ENCODE measurements at regions not wholly inside any gene's neighbourhood (a gene's known extent, or its start where the extent isn't known, plus 50 kb on each side); places are given as distances from the start of the nearest gene placed in this dataset.

DNA sequence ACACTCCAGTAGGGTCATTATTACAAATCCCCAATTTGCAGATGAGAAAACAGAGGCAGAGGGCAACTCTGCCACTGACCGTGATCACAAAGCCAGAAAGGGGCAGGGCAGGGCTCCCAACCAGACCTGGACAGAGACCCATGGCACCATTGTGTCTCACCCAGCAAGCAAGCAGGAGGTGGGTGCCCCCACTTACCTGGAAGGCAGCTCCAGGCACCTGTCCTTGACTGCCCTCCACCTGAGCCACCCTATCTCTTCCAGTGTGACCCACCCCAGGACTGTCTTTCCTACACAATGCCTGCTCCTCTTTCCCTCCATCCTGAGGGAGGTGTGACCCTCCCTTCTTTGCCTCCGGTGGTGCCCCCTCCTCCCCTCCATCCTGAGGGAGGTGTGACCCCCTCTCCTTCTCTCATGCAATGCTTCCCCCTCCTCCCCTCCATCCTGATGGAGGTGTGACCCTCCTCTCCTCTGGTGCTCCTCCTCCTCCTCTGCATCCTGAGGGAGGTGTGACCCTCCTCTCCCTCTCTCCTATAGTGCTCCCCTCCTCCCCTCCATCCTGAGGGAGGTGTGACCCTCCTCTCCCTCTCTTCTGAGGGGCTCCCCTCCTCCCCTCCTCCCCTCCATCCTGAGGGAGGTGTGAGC, 198.0 kb downstream of the MED10 start:
- Histone ChIP-seq H2AK5ac (ENCODE audit: low read depth, low read length) (no peak overlapping the region), H3K36me3 (ENCODE audit: control insufficient read depth in 2 of 4, insufficient read depth in 4 of 4, low read length in 3 of 4) (no peaks in the 10 kb centered on the region), H2BK15ac (ENCODE audit: low read length) (no peak overlapping the region), H2AFZ (ENCODE audit: low read length) (no peak overlapping the region), H3K23me2 (ENCODE audit: low read depth, low read length) (no peaks in the 10 kb centered on the region), H3K14ac (ENCODE audit: insufficient read length) (no peak overlapping the region), H4K20me1 (replicated peaks in 1 of 2; ENCODE audit: control insufficient read depth in 1 of 2, insufficient read depth in 2 of 2, low read length in 2 of 2) (no peaks in the 10 kb centered on the region), H3K18ac (ENCODE audit: extremely low read depth, low read length) (no peak overlapping the region), H3K27me3 (replicated peaks in 1 of 4; ENCODE audit: control insufficient read depth in 3 of 4, extremely low read depth in 1 of 4, insufficient read depth in 3 of 4, low read length in 3 of 4) (no peaks in the 10 kb centered on the region; a peak in 1 of 7 replicates), H4K5ac (ENCODE audit: insufficient read length, low read depth, low read length) (no peak overlapping the region), H3K23ac (ENCODE audit: insufficient read length) (no peak overlapping the region), H3K79me1 (ENCODE audit: low read depth, low read length) (no peaks in the 10 kb centered on the region; the same call in 1 of the 2 replicates), H3K56ac (replicated peaks; ENCODE audit: insufficient read length, low read depth, low read length) (no peak overlapping the region), H2BK20ac (ENCODE audit: low read length) (no peak overlapping the region), H3K9me3 (ENCODE audit: insufficient read depth in 2 of 2, low read depth in 1 of 2, low read length in 1 of 2) (no peaks in the 10 kb centered on the region), H2BK5ac (ENCODE audit: low read depth, low read length) (no peak overlapping the region), H3K4me3 (ENCODE audit: extremely low read depth in 1 of 4, insufficient read depth in 2 of 4, low read depth in 3 of 4, low read length in 4 of 4) (no peak overlapping the region), H4K8ac (ENCODE audit: extremely low read depth, insufficient read depth, low read length) (no peak overlapping the region), H3K79me2 (ENCODE audit: control insufficient read depth in 1 of 2, insufficient read depth in 2 of 2, low read length in 2 of 2) (no peaks in the 10 kb centered on the region), H2BK12ac (ENCODE audit: low read depth, low read length) (no peak overlapping the region), H3K4me2 (ENCODE audit: insufficient read depth in 1 of 2, low read depth in 2 of 2, low read length in 2 of 2) (no peak overlapping the region), H3K27ac (ENCODE audit: low read depth, low read length) (no peak overlapping the region), H3K4me1 (replicated peaks in 1 of 4; ENCODE audit: control insufficient read depth in 3 of 4, insufficient read depth in 4 of 4, low read length in 3 of 4) (peaks cover 0 to 4% (median 0%) of the 10 kb centered on the region in 4 experiments; a peak in 2 of 7 replicates), H3K4ac (replicated peaks; ENCODE audit: insufficient read length, low read depth, low read length) (no peak overlapping the region), H3K9ac (replicated peaks in 1 of 4; ENCODE audit: extremely low read depth in 1 of 4, low read depth in 3 of 4, low read length in 3 of 4) (no peak overlapping the region), H2BK120ac (replicated peaks; ENCODE audit: low read depth, low read length) (no peak overlapping the region), H4K91ac (replicated peaks; ENCODE audit: insufficient read length, low read length) (no peak overlapping the region)
- FAIRE-seq (no peak), DNase-seq (ENCODE audit: low read depth in 1 of 2, low spot score in 2 of 2) (no peak)
- ChIA-PET POLR2A (ENCODE audit: partially characterized antibody) (no interaction called here), CTCF (ENCODE audit: partially characterized antibody) (interaction anchor here (0.6 kb wide), 1 partner anchor 308 kb away, joined by 3 read pairs; no protein-coding TSS in a partner anchor)
- 97% methylated on average over 2 of the region's 2 CpGs; no CpG with 5 or more reads in 1 of the 2 experiments for WGBS, 2 experiments (ENCODE audit: extremely low coverage in 1 of 2, insufficient coverage in 1 of 2, insufficient read length in 1 of 2, insufficient replicate concordance in 2 of 2, low coverage in 1 of 2, low lambda C conversion rate in 2 of 2, missing lambda C conversion rate in 1 of 2)
- TF ChIP-seq POU5F1 (IDR thresholded peaks at IDR 0.05; ENCODE audit: low read depth, low read length) (no peak), SIRT6 (IDR thresholded peaks at IDR 0.05; ENCODE audit: low read length) (no peak), NANOG (IDR thresholded peaks at IDR 0.05; ENCODE audit: insufficient read depth, low read depth, low read length, poor library complexity, severe bottlenecking) (no peak)

Measured in H1 (cell line).